Colonic mucosa (tissue), 4 donors: ENCODE measurements at regions not wholly inside any gene's neighbourhood (a gene's known extent, or its start where the extent isn't known, plus 50 kb on each side); places are given as distances from the start of the nearest gene placed in this dataset.
"Not testable (repeated sequence)": the region's sequence is repeated elsewhere in the genome, so short reads cannot be mapped to it uniquely, and the experiment has no call there.

Source experiments
- DNase-seq: peaks from one replicate; pipeline ENCODE4 v3.0.0-alpha.2; 2020
- H3K27ac ChIP-seq: fragments of 200-600 bp; one replicate; pipeline ENCODE4 v1.8.0; 2021
- H3K27me3 ChIP-seq: fragments of 200-600 bp; one replicate; pipeline ENCODE4 v1.8.0; 2021
- H3K36me3 ChIP-seq: fragments of 200-600 bp; one replicate; pipeline ENCODE4 v1.8.0; 2021
- H3K4me1 ChIP-seq: fragments of 200-600 bp; one replicate; pipeline ENCODE4 v1.8.0; 2021; ENCODE audit warnings: mild to moderate bottlenecking
- H3K4me3 ChIP-seq: fragments of 200-600 bp; one replicate; pipeline ENCODE4 v1.8.0; 2021
- H3K9ac ChIP-seq, 2 donors: one replicate each; pipeline ENCODE4 v1.7.0; 2013; ENCODE audit warnings: control low read depth in 2 of 2, low read depth in 2 of 2, low read length in 2 of 2
- H3K9me3 ChIP-seq: fragments of 200-600 bp; one replicate; pipeline ENCODE4 v1.8.0; 2021
- CTCF ChIP-seq: fragments of 200-600 bp; IDR thresholded peaks from one replicate; pipeline ENCODE4 v1.8.0; 2022; ENCODE audit warnings: antibody characterized with exemption, mild to moderate bottlenecking
- intact Hi-C: fragments of 100-400 bp; cut with DNase I; formaldehyde crosslinking; loops from one replicate; pipeline ENCODE4 v1.14.1; 2022
- donor health status: healthy.
- donor health status: DM: no; HTN: no; CAD: no.
- donor health status: DM: no; HTN: no; CAD: no.

GRCh38 chr7:56348311-56348710 is 232.1 kb upstream of the NUPR2 start:
- H3K36me3 ChIP-seq, H3K27ac ChIP-seq, H3K27me3 ChIP-seq, intact Hi-C loops, H3K9ac ChIP-seq, DNase-seq, H3K4me3 ChIP-seq, H3K4me1 ChIP-seq, H3K9me3 ChIP-seq: not testable (repeated sequence)

- intact Hi-C loops, H3K36me3 ChIP-seq, H3K9me3 ChIP-seq, H3K4me3 ChIP-seq, H3K4me1 ChIP-seq, H3K27ac ChIP-seq, H3K9ac ChIP-seq, H3K27me3 ChIP-seq, DNase-seq: not testable (repeated sequence)
Measured at GRCh38 chr7:56328327-56328726, 212.1 kb upstream of the NUPR2 start.

GRCh38 chr7:56290548-56290947 is 174.3 kb upstream of the NUPR2 start:
- Histone ChIP-seq H3K36me3 (no peaks in the 10 kb centered on the region), H3K9me3 (no peaks in the 10 kb centered on the region), H3K9ac (no peak overlapping the region), H3K4me3 (no peak overlapping the region), H3K27me3 (no peaks in the 10 kb centered on the region), H3K27ac (no peak overlapping the region), H3K4me1 (no peaks in the 10 kb centered on the region)
- DNase-seq, result no peak
- intact Hi-C loops, result no loop called here
- TF ChIP-seq CTCF, result no peak

GRCh38 chr7:56287429-56288138 is 171.4 kb upstream of the NUPR2 start:
- no peaks in the 10 kb centered on the region for H3K36me3 ChIP-seq
- no peaks in the 10 kb centered on the region for H3K9me3 ChIP-seq
- H3K27me3 ChIP-seq, result no peaks in the 10 kb centered on the region
- no peaks in the 10 kb centered on the region for H3K4me1 ChIP-seq
- no peak for TF ChIP-seq CTCF
- no peak overlapping the region for H3K9ac ChIP-seq
- intact Hi-C loops, result no loop called here
- H3K4me3 ChIP-seq, result no peak overlapping the region
- no peak overlapping the region for H3K27ac ChIP-seq
- DNase-seq, result no peak

- Histone ChIP-seq H3K4me1 (no peaks in the 10 kb centered on the region), H3K36me3 (no peaks in the 10 kb centered on the region), H3K27me3 (no peaks in the 10 kb centered on the region), H3K9me3 (no peaks in the 10 kb centered on the region), H3K9ac (no peak overlapping the region), H3K27ac (no peak overlapping the region), H3K4me3 (no peak overlapping the region)
- no peak for DNase-seq
- intact Hi-C loops, result no loop called here
- no peak for TF ChIP-seq CTCF
Measured at GRCh38 chr7:56256108-56256507, 139.9 kb upstream of the NUPR2 start.

- no peaks in the 10 kb centered on the region for H3K9me3 ChIP-seq
- H3K4me1 ChIP-seq, result no peaks in the 10 kb centered on the region
- H3K36me3 ChIP-seq, result no peaks in the 10 kb centered on the region
- no peak for DNase-seq
- no peak overlapping the region for H3K27ac ChIP-seq
- no peak overlapping the region for H3K4me3 ChIP-seq
- H3K9ac ChIP-seq, result no peak overlapping the region
- no peaks in the 10 kb centered on the region for H3K27me3 ChIP-seq
- intact Hi-C loops, result no loop called here
- no peak for TF ChIP-seq CTCF
Measured at GRCh38 chr7:56250135-56250534, 133.9 kb upstream of the NUPR2 start.
